GM23338 (cell line): ENCODE measurements at regions not wholly inside any gene's neighbourhood (a gene's known extent, or its start where the extent isn't known, plus 50 kb on each side); places are given as distances from the start of the nearest gene placed in this dataset.

ENCODE experiments used
- ATAC-seq: fragments of 200-7000 bp; cut with Tn5 transposase; 3 replicates; pipeline ENCODE4 v1.9.1; 2020
- DNase-seq: peaks from one replicate; pipeline ENCODE4 v3.0.0-alpha.2; 2015; ENCODE audit warnings: low spot score
- H2AFZ ChIP-seq: fragments of 200-600 bp; sonication (generic); 2 replicates; pipeline ENCODE4 v1.8.0; 2016; ENCODE audit warnings: antibody characterized with exemption, mild to moderate bottlenecking, moderate library complexity
- H3F3A ChIP-seq: fragments of 200-600 bp; sonication (generic); replicated peaks from 2 replicates; pipeline ENCODE4 v1.8.0; 2017; ENCODE audit warnings: antibody characterized with exemption, mixed run types, low read depth
- H3K27ac ChIP-seq: fragments of 200-600 bp; sonication (generic); 2 replicates; pipeline ENCODE4 v1.6.1; 2016; ENCODE audit warnings: low read depth
- H3K27me3 ChIP-seq: fragments of 200-600 bp; sonication (generic); 2 replicates; pipeline ENCODE4 v1.8.0; 2016; ENCODE audit warnings: mild to moderate bottlenecking, mixed run types, moderate library complexity; ENCODE audit not compliant: insufficient read depth
- H3K36me3 ChIP-seq: fragments of 200-600 bp; sonication (generic); 2 replicates; pipeline ENCODE4 v1.8.0; 2016; ENCODE audit warnings: mild to moderate bottlenecking; ENCODE audit not compliant: insufficient read depth
- H3K4me1 ChIP-seq: fragments of 200-600 bp; sonication (generic); 2 replicates; pipeline ENCODE4 v1.8.0; 2016; ENCODE audit warnings: mild to moderate bottlenecking, moderate library complexity; ENCODE audit not compliant: insufficient read depth
- H3K4me2 ChIP-seq: fragments of 200-600 bp; sonication (generic); 2 replicates; pipeline ENCODE4 v1.7.1; 2017; ENCODE audit warnings: mixed run types
- H3K4me3 ChIP-seq: fragments of 200-600 bp; sonication (generic); 2 replicates; pipeline ENCODE4 v1.6.1; 2016; ENCODE audit warnings: mixed run types
- H3K79me2 ChIP-seq: fragments of 200-600 bp; sonication (generic); replicated peaks from 2 replicates; pipeline ENCODE4 v1.8.0; 2017; ENCODE audit warnings: mild to moderate bottlenecking; ENCODE audit not compliant: insufficient read depth
- H3K9me2 ChIP-seq: fragments of 200-600 bp; sonication (generic); 2 replicates; pipeline ENCODE4 v1.8.0; 2017; ENCODE audit not compliant: insufficient read depth
- H4K20me1 ChIP-seq: fragments of 200-600 bp; sonication (generic); replicated peaks from 2 replicates; pipeline ENCODE4 v1.8.0; 2017; ENCODE audit warnings: mild to moderate bottlenecking; ENCODE audit not compliant: insufficient read depth
- H3K27ac Mint-ChIP-seq: 2 replicates; pipeline ENCODE4 v1.8.0; 2020; ENCODE audit warnings: inconsistent platforms, mild to moderate bottlenecking, moderate library complexity, mixed read lengths
- H3K27me3 Mint-ChIP-seq: 3 replicates; pipeline ENCODE4 v1.8.0; 2022; ENCODE audit warnings: low read depth, mild to moderate bottlenecking, moderate library complexity, mixed read lengths, inconsistent platforms; ENCODE audit not compliant: insufficient read depth, poor library complexity
- H3K36me3 Mint-ChIP-seq: 3 replicates; pipeline ENCODE4 v1.8.0; 2021; ENCODE audit warnings: low read depth, mild to moderate bottlenecking, inconsistent platforms, moderate library complexity, mixed read lengths
- H3K4me1 Mint-ChIP-seq: 3 replicates; pipeline ENCODE4 v1.8.0; 2020; ENCODE audit warnings: mild to moderate bottlenecking, inconsistent platforms, mixed read lengths
- H3K4me3 Mint-ChIP-seq: 3 replicates; pipeline ENCODE4 v1.8.0; 2021; ENCODE audit warnings: moderate library complexity, mild to moderate bottlenecking, inconsistent platforms, mixed read lengths
- H3K9me3 Mint-ChIP-seq: 3 replicates; pipeline ENCODE4 v1.8.0; 2020; ENCODE audit warnings: moderate library complexity, mild to moderate bottlenecking, inconsistent platforms, mixed read lengths
- CREB1 ChIP-seq: fragments of 250-450 bp; sonication (Bioruptor Pico); IDR thresholded peaks from 2 replicates; pipeline ENCODE4 v1.5.0; 2020; ENCODE audit warnings: low read depth, mild to moderate bottlenecking, moderate library complexity
- ETS1 ChIP-seq: IDR thresholded peaks from 2 replicates; pipeline ENCODE4 v1.6.1; 2016; ENCODE audit warnings: antibody characterized with exemption
- EZH2 ChIP-seq: fragments of 200-600 bp; sonication (generic); IDR thresholded peaks from one replicate; pipeline ENCODE4 v1.8.0; 2017; ENCODE audit warnings: antibody characterized with exemption, mild to moderate bottlenecking, low read depth; ENCODE audit not compliant: unreplicated experiment
- POLR2AphosphoS5 ChIP-seq: IDR thresholded peaks from 2 replicates; pipeline ENCODE4 v1.6.1; 2016; ENCODE audit warnings: antibody characterized with exemption, low read depth
- STAT1 ChIP-seq: IDR thresholded peaks from one replicate; pipeline ENCODE4 v1.6.1; 2016; ENCODE audit warnings: antibody characterized with exemption; ENCODE audit not compliant: unreplicated experiment
- ZNF331 ChIP-seq: fragments of 250-450 bp; sonication (Bioruptor Pico); IDR thresholded peaks from 2 replicates; pipeline ENCODE4 v1.5.0; 2020; ENCODE audit warnings: low read depth, mild to moderate bottlenecking, moderate library complexity
- TF ChIP-seq, protein P1 (sequence below): IDR thresholded peaks from one replicate; pipeline ENCODE4 v1.6.1; 2018; ENCODE audit warnings: antibody characterized with exemption; ENCODE audit not compliant: unreplicated experiment
- TF ChIP-seq, protein P2 (sequence below), 2 experiments: fragments of 200-600 bp in 1 of 2; sonication (generic) in 1 of 2; conservative IDR thresholded peaks; 2 replicates each; pipeline versions ENCODE4 v1.5.1 to v1.6.1; 2016 to 2017; ENCODE audit warnings: antibody characterized with exemption in 2 of 2, low read depth in 2 of 2, mild to moderate bottlenecking in 2 of 2, moderate library complexity in 1 of 2
- TF ChIP-seq, protein P3 (sequence below): fragments of 250-450 bp; sonication (Bioruptor Pico); IDR thresholded peaks from 2 replicates; pipeline ENCODE4 v1.5.0; 2020; ENCODE audit warnings: mild to moderate bottlenecking, moderate library complexity

GRCh38 chr5:57655228-57655627, 172.6 kb upstream of the ACTBL2 start:
- H3K27ac ChIP-seq, result no peak overlapping the region
- 0 out of 2 replicates have a peak, but pooled peaks cover 6% of the 10 kb centered on the region for H3K4me1 ChIP-seq
- H4K20me1 ChIP-seq, result no peaks in the 10 kb centered on the region
- no peaks in the 10 kb centered on the region for H3F3A ChIP-seq
- Mint-ChIP-seq H3K9me3 (no peaks in the 10 kb centered on the region; the same call in 2 of the 3 replicates), H3K36me3 (no peaks in the 10 kb centered on the region), H3K4me1 (peaks cover 15% of the 10 kb centered on the region), H3K27me3 (no peaks in the 10 kb centered on the region), H3K4me3 (no peak overlapping the region), H3K27ac (no peak overlapping the region)
- ATAC-seq (no peak), DNase-seq (no peak)
- H3K4me2 ChIP-seq, result no peak overlapping the region
- TF ChIP-seq, protein P1, sequence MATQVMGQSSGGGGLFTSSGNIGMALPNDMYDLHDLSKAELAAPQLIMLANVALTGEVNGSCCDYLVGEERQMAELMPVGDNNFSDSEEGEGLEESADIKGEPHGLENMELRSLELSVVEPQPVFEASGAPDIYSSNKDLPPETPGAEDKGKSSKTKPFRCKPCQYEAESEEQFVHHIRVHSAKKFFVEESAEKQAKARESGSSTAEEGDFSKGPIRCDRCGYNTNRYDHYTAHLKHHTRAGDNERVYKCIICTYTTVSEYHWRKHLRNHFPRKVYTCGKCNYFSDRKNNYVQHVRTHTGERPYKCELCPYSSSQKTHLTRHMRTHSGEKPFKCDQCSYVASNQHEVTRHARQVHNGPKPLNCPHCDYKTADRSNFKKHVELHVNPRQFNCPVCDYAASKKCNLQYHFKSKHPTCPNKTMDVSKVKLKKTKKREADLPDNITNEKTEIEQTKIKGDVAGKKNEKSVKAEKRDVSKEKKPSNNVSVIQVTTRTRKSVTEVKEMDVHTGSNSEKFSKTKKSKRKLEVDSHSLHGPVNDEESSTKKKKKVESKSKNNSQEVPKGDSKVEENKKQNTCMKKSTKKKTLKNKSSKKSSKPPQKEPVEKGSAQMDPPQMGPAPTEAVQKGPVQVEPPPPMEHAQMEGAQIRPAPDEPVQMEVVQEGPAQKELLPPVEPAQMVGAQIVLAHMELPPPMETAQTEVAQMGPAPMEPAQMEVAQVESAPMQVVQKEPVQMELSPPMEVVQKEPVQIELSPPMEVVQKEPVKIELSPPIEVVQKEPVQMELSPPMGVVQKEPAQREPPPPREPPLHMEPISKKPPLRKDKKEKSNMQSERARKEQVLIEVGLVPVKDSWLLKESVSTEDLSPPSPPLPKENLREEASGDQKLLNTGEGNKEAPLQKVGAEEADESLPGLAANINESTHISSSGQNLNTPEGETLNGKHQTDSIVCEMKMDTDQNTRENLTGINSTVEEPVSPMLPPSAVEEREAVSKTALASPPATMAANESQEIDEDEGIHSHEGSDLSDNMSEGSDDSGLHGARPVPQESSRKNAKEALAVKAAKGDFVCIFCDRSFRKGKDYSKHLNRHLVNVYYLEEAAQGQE, result no peak
- TF ChIP-seq, protein P2, sequence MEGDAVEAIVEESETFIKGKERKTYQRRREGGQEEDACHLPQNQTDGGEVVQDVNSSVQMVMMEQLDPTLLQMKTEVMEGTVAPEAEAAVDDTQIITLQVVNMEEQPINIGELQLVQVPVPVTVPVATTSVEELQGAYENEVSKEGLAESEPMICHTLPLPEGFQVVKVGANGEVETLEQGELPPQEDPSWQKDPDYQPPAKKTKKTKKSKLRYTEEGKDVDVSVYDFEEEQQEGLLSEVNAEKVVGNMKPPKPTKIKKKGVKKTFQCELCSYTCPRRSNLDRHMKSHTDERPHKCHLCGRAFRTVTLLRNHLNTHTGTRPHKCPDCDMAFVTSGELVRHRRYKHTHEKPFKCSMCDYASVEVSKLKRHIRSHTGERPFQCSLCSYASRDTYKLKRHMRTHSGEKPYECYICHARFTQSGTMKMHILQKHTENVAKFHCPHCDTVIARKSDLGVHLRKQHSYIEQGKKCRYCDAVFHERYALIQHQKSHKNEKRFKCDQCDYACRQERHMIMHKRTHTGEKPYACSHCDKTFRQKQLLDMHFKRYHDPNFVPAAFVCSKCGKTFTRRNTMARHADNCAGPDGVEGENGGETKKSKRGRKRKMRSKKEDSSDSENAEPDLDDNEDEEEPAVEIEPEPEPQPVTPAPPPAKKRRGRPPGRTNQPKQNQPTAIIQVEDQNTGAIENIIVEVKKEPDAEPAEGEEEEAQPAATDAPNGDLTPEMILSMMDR (conservative IDR thresholded peaks at IDR 0.05; ENCODE audit: low read depth in 2 of 2), result no peak
- TF ChIP-seq ZNF331 (CRISPR knock-in tag), result no peak
- TF ChIP-seq POLR2AphosphoS5, result no peak
- TF ChIP-seq EZH2, result no peak
- TF ChIP-seq CREB1, result no peak
- no peak for TF ChIP-seq ETS1
- TF ChIP-seq, protein P3, sequence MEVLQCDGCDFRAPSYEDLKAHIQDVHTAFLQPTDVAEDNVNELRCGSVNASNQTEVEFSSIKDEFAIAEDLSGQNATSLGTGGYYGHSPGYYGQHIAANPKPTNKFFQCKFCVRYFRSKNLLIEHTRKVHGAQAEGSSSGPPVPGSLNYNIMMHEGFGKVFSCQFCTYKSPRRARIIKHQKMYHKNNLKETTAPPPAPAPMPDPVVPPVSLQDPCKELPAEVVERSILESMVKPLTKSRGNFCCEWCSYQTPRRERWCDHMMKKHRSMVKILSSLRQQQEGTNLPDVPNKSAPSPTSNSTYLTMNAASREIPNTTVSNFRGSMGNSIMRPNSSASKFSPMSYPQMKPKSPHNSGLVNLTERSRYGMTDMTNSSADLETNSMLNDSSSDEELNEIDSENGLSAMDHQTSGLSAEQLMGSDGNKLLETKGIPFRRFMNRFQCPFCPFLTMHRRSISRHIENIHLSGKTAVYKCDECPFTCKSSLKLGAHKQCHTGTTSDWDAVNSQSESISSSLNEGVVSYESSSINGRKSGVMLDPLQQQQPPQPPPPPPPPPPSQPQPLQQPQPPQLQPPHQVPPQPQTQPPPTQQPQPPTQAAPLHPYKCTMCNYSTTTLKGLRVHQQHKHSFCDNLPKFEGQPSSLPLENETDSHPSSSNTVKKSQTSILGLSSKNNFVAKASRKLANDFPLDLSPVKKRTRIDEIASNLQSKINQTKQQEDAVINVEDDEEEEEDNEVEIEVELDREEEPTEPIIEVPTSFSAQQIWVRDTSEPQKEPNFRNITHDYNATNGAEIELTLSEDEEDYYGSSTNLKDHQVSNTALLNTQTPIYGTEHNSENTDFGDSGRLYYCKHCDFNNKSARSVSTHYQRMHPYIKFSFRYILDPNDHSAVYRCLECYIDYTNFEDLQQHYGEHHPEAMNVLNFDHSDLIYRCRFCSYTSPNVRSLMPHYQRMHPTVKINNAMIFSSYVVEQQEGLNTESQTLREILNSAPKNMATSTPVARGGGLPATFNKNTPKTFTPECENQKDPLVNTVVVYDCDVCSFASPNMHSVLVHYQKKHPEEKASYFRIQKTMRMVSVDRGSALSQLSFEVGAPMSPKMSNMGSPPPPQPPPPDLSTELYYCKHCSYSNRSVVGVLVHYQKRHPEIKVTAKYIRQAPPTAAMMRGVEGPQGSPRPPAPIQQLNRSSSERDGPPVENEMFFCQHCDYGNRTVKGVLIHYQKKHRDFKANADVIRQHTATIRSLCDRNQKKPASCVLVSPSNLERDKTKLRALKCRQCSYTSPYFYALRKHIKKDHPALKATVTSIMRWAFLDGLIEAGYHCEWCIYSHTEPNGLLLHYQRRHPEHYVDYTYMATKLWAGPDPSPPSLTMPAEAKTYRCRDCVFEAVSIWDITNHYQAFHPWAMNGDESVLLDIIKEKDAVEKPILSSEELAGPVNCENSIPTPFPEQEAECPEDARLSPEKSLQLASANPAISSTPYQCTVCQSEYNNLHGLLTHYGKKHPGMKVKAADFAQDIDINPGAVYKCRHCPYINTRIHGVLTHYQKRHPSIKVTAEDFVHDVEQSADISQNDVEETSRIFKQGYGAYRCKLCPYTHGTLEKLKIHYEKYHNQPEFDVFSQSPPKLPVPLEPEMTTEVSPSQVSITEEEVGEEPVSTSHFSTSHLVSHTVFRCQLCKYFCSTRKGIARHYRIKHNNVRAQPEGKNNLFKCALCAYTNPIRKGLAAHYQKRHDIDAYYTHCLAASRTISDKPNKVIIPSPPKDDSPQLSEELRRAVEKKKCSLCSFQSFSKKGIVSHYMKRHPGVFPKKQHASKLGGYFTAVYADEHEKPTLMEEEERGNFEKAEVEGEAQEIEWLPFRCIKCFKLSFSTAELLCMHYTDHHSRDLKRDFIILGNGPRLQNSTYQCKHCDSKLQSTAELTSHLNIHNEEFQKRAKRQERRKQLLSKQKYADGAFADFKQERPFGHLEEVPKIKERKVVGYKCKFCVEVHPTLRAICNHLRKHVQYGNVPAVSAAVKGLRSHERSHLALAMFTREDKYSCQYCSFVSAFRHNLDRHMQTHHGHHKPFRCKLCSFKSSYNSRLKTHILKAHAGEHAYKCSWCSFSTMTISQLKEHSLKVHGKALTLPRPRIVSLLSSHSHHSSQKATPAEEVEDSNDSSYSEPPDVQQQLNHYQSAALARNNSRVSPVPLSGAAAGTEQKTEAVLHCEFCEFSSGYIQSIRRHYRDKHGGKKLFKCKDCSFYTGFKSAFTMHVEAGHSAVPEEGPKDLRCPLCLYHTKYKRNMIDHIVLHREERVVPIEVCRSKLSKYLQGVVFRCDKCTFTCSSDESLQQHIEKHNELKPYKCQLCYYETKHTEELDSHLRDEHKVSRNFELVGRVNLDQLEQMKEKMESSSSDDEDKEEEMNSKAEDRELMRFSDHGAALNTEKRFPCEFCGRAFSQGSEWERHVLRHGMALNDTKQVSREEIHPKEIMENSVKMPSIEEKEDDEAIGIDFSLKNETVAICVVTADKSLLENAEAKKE, result no peak
- TF ChIP-seq STAT1, result no peak
- no peaks in the 10 kb centered on the region for H3K79me2 ChIP-seq
- 0 out of 2 replicates have a peak, but pooled peaks cover 19% of the 10 kb centered on the region for H3K9me2 ChIP-seq
- no peaks in the 10 kb centered on the region for H3K27me3 ChIP-seq
- H3K36me3 ChIP-seq, result no peaks in the 10 kb centered on the region
- no peak overlapping the region for H2AFZ ChIP-seq
- H3K4me3 ChIP-seq, result no peak overlapping the region
